ENCODE measurements at regions not wholly inside any gene's neighbourhood (a gene's known extent, or its start where the extent isn't known, plus 50 kb on each side); places are given as distances from the start of the nearest gene placed in this dataset.

DNA sequence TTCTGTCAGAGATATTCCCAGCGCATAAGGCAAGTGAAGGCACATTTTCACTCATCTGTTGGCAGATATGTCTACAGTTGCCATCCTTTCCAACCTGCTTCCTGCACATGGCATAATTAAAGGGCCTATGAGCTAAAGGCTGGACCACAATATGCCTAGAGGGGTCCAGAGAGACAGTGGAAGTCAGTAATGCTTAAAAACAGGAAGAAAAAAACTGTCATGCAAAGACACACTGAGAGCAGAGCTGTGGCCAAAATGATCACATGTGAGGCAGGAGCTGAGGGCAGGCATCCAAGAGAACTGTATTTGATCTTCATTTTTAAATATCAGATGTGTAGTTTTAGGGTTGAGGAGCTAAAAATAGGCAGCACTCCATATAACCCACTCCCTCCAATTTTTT, 125.0 kb upstream of the BACH2 start:
- TF ChIP-seq ISL1 (CRISPR knock-in tag; IDR thresholded peaks at IDR 0.05): no peak
- no peak for TF ChIP-seq ZNF70 (CRISPR knock-in tag; IDR thresholded peaks at IDR 0.05)
- no peak for TF ChIP-seq TOX (CRISPR knock-in tag; IDR thresholded peaks at IDR 0.05; ENCODE audit: borderline replicate concordance)
- TF ChIP-seq GLIS3 (CRISPR knock-in tag; IDR thresholded peaks at IDR 0.05): no peak
- TF ChIP-seq ZNF8 (CRISPR knock-in tag; IDR thresholded peaks at IDR 0.05): no peak
- TF ChIP-seq RARB (CRISPR knock-in tag; IDR thresholded peaks at IDR 0.05): no peak
- TF ChIP-seq ESRRG (CRISPR knock-in tag; IDR thresholded peaks at IDR 0.05): no peak
- no peak for TF ChIP-seq ARNTL (CRISPR knock-in tag; IDR thresholded peaks at IDR 0.05; ENCODE audit: borderline replicate concordance, low read depth)
- TF ChIP-seq TCF4 (CRISPR knock-in tag; IDR thresholded peaks at IDR 0.05; ENCODE audit: borderline replicate concordance): no peak
- no peak for ATAC-seq

DNA sequence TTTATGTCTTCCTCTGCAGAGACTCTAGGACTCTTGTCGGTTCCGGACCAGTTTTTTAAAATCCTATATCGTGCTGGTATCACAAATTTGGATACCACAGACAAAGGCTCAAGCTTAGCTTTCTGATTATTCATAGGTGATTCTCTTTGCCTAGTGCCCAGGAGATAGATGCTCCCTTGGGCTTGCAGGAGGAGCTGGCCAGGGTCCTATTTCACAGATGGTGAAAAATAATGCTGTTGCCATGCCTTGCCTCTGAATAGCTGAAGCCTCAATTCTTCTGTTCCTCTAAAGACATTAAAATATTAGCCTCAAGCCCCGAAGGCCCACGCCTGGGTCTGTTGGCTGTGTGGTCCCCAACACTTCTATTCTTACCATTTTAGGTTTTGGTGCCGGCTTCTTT, 123.9 kb upstream of the BACH2 start:
- no peak for TF ChIP-seq SNAI2 (CRISPR knock-in tag; IDR thresholded peaks at IDR 0.05)
- TF ChIP-seq ZNF70 (CRISPR knock-in tag; IDR thresholded peaks at IDR 0.05): no peak
- TF ChIP-seq ESRRG (CRISPR knock-in tag; IDR thresholded peaks at IDR 0.05): no peak
- TF ChIP-seq CSDC2 (CRISPR knock-in tag; IDR thresholded peaks at IDR 0.05): no peak
- no peak for TF ChIP-seq ZFP3 (CRISPR knock-in tag; IDR thresholded peaks at IDR 0.05)
- no peak for ATAC-seq

DNA sequence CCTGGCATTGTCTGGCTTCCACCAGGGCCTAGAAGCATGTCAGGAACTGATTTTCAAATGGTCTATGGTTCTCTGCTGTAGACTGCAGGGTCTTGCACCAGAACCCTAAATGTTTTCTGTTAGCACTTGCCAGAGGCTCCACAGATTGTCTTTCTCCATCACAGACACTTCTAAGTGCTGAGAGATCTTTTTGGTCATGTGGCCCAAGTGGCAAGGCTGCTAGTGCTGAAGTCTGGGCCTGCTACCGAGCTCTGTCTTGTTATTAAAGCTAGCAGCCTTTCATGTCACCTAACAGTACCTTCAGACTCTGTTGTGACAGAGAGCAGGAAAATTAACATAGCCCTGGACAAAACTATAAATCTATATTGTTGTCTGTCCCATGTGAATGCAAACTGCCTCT, 120.7 kb upstream of the BACH2 start:
- TF ChIP-seq PPARA (CRISPR knock-in tag; IDR thresholded peaks at IDR 0.05; ENCODE audit: borderline replicate concordance) (no peak), SNAI2 (CRISPR knock-in tag; IDR thresholded peaks at IDR 0.05) (no peak)
- ATAC-seq: no peak

DNA sequence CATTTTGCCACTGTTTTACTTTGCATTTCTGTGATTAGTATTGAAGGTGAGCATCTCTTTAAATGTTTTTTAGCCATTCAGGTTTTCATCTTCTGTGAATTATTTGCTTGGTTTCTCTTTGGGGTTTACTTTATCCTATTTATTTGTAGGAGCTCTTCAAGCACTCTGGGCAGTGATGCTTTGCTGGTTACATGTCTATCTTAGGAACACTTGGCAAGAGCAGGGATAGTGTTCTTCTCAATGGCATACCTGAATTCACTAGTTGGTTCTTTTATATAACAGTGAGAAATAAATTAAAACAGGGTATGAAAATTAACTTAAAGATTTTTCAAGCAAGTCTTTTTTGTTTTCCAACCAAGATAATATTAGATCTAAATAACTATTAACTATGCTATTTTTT, 119.7 kb upstream of the BACH2 start:
- TF ChIP-seq RARB (CRISPR knock-in tag; IDR thresholded peaks at IDR 0.05): no peak
- TF ChIP-seq, protein P1, sequence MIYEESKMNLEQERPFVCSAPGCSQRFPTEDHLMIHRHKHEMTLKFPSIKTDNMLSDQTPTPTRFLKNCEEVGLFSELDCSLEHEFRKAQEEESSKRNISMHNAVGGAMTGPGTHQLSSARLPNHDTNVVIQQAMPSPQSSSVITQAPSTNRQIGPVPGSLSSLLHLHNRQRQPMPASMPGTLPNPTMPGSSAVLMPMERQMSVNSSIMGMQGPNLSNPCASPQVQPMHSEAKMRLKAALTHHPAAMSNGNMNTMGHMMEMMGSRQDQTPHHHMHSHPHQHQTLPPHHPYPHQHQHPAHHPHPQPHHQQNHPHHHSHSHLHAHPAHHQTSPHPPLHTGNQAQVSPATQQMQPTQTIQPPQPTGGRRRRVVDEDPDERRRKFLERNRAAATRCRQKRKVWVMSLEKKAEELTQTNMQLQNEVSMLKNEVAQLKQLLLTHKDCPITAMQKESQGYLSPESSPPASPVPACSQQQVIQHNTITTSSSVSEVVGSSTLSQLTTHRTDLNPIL (CRISPR knock-in tag; IDR thresholded peaks at IDR 0.05; ENCODE audit: low read depth): no peak
- TF ChIP-seq, protein P2, sequence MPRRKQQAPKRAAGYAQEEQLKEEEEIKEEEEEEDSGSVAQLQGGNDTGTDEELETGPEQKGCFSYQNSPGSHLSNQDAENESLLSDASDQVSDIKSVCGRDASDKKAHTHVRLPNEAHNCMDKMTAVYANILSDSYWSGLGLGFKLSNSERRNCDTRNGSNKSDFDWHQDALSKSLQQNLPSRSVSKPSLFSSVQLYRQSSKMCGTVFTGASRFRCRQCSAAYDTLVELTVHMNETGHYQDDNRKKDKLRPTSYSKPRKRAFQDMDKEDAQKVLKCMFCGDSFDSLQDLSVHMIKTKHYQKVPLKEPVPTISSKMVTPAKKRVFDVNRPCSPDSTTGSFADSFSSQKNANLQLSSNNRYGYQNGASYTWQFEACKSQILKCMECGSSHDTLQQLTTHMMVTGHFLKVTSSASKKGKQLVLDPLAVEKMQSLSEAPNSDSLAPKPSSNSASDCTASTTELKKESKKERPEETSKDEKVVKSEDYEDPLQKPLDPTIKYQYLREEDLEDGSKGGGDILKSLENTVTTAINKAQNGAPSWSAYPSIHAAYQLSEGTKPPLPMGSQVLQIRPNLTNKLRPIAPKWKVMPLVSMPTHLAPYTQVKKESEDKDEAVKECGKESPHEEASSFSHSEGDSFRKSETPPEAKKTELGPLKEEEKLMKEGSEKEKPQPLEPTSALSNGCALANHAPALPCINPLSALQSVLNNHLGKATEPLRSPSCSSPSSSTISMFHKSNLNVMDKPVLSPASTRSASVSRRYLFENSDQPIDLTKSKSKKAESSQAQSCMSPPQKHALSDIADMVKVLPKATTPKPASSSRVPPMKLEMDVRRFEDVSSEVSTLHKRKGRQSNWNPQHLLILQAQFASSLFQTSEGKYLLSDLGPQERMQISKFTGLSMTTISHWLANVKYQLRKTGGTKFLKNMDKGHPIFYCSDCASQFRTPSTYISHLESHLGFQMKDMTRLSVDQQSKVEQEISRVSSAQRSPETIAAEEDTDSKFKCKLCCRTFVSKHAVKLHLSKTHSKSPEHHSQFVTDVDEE (CRISPR knock-in tag; IDR thresholded peaks at IDR 0.05): no peak
- TF ChIP-seq ZNF70 (CRISPR knock-in tag; IDR thresholded peaks at IDR 0.05): no peak
- TF ChIP-seq, protein P3, sequence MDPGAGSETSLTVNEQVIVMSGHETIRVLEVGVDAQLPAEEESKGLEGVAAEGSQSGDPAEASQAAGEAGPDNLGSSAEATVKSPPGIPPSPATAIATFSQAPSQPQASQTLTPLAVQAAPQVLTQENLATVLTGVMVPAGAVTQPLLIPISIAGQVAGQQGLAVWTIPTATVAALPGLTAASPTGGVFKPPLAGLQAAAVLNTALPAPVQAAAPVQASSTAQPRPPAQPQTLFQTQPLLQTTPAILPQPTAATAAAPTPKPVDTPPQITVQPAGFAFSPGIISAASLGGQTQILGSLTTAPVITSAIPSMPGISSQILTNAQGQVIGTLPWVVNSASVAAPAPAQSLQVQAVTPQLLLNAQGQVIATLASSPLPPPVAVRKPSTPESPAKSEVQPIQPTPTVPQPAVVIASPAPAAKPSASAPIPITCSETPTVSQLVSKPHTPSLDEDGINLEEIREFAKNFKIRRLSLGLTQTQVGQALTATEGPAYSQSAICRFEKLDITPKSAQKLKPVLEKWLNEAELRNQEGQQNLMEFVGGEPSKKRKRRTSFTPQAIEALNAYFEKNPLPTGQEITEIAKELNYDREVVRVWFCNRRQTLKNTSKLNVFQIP (CRISPR knock-in tag; IDR thresholded peaks at IDR 0.05; ENCODE audit: borderline replicate concordance, low read depth): no peak
- TF ChIP-seq ARNTL (CRISPR knock-in tag; IDR thresholded peaks at IDR 0.05; ENCODE audit: borderline replicate concordance, low read depth): no peak
- TF ChIP-seq TCF4 (CRISPR knock-in tag; IDR thresholded peaks at IDR 0.05; ENCODE audit: borderline replicate concordance): no peak
- TF ChIP-seq ZFP3 (CRISPR knock-in tag; IDR thresholded peaks at IDR 0.05): no peak
- no peak for ATAC-seq

DNA sequence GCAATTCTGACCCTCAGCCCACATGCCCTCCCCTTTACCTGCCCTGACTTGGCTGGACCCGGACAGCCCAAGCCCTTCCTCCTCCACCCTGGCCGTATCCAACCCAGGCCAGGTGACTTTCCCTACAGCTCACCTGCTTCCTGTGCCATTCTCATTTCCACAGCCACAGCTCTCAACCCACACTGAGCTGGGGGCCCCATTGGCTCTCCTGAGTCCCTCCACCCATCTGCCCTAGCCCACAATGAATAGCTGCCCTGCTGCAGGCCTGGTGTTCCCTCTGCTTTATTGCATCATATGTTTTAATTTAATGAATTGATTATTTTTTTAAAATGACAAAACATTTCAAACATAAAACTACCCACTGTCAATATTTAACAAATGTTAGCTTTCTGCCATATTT, 118.5 kb upstream of the BACH2 start:
- no peak for ATAC-seq
- TF ChIP-seq OSR1 (CRISPR knock-in tag; IDR thresholded peaks at IDR 0.05) (no peak), ZC3H10 (CRISPR knock-in tag; IDR thresholded peaks at IDR 0.05) (no peak), ESRRG (CRISPR knock-in tag; IDR thresholded peaks at IDR 0.05) (no peak), ZFP30 (CRISPR knock-in tag; IDR thresholded peaks at IDR 0.05) (no peak), SNAI2 (CRISPR knock-in tag; IDR thresholded peaks at IDR 0.05) (no peak), PPARA (CRISPR knock-in tag; IDR thresholded peaks at IDR 0.05; ENCODE audit: borderline replicate concordance) (no peak), ZNF8 (CRISPR knock-in tag; IDR thresholded peaks at IDR 0.05) (no peak), TOX (CRISPR knock-in tag; IDR thresholded peaks at IDR 0.05; ENCODE audit: borderline replicate concordance) (no peak), ISL1 (CRISPR knock-in tag; IDR thresholded peaks at IDR 0.05) (no peak), TCF4 (CRISPR knock-in tag; IDR thresholded peaks at IDR 0.05; ENCODE audit: borderline replicate concordance) (no peak), CSDC2 (CRISPR knock-in tag; IDR thresholded peaks at IDR 0.05) (no peak), GLIS3 (CRISPR knock-in tag; IDR thresholded peaks at IDR 0.05) (no peak), ARNTL (CRISPR knock-in tag; IDR thresholded peaks at IDR 0.05; ENCODE audit: borderline replicate concordance, low read depth) (no peak)

DNA sequence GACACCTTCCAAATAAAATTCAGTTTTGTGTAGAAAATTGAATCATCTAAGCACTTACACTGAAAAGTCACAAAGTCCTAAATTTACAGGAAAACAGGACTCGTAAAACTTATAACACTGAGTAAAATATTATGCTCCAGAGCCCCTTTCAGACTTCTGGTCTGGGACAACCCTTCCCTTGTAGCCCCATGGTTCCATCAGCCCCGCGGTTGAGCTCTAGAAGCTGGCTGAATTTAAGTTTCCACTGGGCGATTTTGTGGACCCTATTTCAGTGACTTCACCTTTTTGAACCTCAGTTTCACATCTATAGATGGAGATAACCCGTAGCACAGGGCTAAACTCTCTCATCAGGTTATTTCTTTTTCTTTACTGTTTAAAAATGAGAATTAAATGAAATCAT, 117.7 kb upstream of the BACH2 start:
- ATAC-seq: no peak
- TF ChIP-seq ESRRG (CRISPR knock-in tag; IDR thresholded peaks at IDR 0.05): no peak
- TF ChIP-seq, protein P2 (CRISPR knock-in tag; IDR thresholded peaks at IDR 0.05): no peak
- no peak for TF ChIP-seq PPARA (CRISPR knock-in tag; IDR thresholded peaks at IDR 0.05; ENCODE audit: borderline replicate concordance)
- TF ChIP-seq TCF4 (CRISPR knock-in tag; IDR thresholded peaks at IDR 0.05; ENCODE audit: borderline replicate concordance): no peak
- TF ChIP-seq TOX (CRISPR knock-in tag; IDR thresholded peaks at IDR 0.05; ENCODE audit: borderline replicate concordance): no peak
- no peak for TF ChIP-seq OSR1 (CRISPR knock-in tag; IDR thresholded peaks at IDR 0.05)
- TF ChIP-seq, protein P3 (CRISPR knock-in tag; IDR thresholded peaks at IDR 0.05; ENCODE audit: borderline replicate concordance, low read depth): no peak
- no peak for TF ChIP-seq ZFP3 (CRISPR knock-in tag; IDR thresholded peaks at IDR 0.05)
- no peak for TF ChIP-seq ARNTL (CRISPR knock-in tag; IDR thresholded peaks at IDR 0.05; ENCODE audit: borderline replicate concordance, low read depth)

Measured in SK-N-SH treated with all-trans-retinoic acid at 6 μM for 48 hours (cell line).